CD4-positive, alpha-beta T cell treated with Interleukin-15 for 4 hours (primary cell): ENCODE measurements at regions not wholly inside any gene's neighbourhood (a gene's known extent, or its start where the extent isn't known, plus 50 kb on each side); places are given as distances from the start of the nearest gene placed in this dataset.

Experiments used
- DNase-seq: peaks from one replicate; pipeline ENCODE4 v3.0.0-alpha.2; 2020; ENCODE audit warnings: low spot score

DNA sequence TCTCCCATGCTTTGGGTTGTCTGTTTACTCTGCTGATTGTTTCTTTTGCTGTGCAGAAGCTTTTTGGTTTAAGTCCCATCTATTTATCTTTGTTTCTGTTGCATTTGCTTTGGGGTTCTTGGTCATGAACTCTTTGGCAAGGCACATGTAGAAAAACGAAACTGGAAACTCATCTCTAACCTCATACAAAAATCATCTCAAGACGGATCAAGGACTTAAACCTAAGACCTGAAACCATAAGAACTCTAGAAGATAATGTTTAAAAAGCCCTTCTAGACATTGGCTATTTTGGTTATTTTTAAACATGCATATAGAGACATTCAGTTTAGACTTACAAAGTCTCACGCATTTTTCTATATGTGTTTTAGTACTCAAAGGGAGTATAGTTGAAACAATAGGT, 1164.3 kb upstream of the GYPC start:
- no peak for DNase-seq

DNA sequence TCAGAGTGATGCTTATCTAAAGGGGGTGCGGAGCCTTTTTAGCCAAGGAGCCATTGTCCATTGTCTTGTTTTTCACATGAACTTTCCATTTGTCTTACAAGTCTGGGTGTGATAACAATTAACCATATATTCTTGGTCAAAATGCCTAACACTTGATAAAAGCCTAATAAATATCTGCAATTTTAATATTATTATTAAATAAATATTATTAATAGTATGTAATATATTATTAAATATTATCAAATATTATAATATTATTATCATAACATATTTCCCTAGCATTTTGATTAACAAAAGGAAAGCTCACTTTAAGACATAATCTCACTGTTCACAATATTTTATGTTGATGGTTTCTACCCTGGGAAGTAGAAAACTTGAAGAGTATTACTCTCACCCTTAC, 1143.6 kb upstream of the GYPC start:
- no peak for DNase-seq

DNA sequence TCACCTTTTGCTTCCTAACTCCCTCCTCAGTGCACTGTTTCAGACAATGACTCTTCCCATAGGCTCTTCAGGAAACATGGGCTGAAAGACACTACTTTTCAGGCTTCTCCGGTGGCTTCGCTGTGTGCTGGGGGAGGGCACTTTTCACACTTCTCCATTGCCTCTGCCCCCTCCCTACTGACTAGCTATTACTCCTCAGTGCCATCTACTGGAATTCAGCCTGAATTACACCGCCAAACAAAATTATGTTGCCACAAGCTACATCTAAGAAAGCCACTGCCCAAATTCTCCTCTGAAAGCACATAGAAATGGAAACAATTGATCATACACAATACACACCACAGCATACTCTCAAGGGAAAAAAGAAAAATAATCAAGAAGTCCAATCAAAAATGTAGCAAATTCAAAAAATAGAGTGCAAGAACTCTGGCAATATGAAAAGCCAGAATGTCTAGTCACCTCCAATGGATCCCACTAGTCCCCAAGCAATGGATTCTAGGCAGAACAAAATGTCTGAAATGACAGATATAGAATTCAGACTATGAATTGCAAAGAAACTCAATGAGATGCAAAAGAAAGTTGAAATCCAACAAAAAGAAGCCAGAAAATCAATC, 1139.4 kb upstream of the GYPC start:
- no peak for DNase-seq

DNA sequence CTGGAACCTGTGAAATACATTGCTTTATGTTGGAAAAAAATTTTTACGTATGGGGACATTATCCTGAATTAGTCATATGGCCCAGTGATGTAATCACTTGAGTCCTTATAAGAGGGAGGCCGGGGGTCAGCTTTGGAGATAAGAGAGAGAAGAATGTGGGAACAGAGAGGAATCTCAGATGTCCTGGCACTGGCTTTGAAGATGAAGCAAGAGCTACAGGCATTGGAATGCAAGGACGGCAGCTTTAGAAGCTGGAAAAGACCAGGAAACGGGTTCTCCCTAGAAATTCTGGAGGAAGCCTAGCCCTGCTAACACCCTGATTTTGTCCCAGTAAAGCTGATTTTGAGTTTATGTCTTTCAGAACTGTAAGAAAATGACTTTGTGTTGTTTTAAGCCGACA, 1129.9 kb upstream of the GYPC start:
- DNase-seq = no peak

DNA sequence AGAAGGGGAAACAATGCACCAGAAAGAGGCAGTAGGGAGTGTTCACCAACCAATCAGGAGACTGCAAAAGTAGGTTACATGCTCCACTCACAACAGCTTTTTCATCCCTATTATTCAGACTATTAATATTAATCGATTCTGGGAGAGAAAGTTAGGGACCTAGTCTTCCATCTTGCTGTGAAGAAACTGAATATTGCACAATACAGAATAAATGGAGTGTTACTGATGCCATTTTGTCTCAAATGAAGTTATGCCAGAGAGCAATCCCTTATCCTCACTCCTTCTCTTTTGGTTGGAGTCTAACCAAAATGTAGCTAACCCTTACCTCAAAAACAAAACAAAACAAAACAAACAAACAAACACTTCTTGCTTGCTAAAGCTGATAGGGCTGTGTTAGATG, 1120.9 kb upstream of the GYPC start:
- no peak for DNase-seq

DNA sequence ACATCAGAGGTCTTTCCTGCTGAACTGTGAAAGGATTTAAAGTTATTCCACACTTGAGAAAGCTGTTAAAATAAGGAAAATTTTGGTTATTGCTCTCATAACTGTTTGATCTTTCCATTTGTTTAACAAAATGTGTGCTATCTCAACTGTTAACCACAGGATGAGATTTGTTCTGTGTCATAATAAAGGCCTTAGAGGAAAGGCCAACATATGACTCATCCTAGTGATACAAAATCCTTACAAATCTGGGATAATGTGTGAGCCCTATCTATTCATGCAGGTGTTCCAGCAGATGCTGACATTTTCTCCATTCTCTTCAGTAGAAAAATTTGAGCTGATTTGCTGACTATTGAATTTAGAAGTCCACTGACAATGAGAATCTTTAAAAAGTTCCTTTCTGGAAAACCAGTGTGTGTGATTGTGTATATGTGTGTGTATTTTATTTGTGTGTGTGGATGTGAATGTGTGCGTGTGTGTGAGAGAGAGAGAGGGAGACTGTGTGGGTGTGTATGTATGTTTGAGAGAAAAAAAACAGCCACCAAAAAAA, 1111.9 kb upstream of the GYPC start:
- DNase-seq = no peak

DNA sequence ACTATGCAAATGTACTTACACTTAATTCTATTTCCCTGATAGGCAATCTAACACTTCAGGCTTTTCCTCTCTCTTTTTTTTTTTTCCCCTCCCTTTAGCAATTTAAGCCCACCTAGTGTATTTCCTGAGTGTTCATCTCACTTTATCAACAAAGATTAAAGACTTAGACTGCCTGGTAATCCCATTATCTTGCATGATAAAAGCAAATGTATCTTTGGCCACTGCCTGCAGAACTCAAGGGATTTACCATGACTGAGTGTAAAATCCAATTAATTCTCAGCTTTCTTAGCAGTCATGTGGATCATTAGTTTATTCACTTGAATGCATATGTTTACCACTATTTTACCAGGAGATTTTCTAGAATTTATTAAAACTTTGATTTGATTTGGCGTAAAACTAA, 1102.2 kb upstream of the GYPC start:
- DNase-seq = no peak

DNA sequence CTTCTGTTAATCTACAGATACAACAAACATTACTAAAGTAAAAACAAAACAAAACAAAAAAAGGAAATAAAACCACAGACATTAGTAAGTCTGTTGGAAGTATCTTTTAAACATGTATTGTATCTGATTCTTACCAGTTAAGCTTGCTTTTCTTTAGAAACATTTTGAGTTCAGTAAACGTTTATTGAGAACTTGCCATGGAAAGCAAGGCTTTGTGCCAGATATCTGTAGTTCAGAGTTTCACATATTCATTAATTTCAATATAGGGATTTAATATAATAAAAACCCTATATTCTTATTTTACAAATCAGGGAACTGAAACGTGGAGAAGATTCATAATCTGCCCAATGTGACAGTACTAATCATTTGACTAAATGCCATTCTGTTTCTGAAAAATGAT, 1101.0 kb upstream of the GYPC start:
- no peak for DNase-seq

DNA sequence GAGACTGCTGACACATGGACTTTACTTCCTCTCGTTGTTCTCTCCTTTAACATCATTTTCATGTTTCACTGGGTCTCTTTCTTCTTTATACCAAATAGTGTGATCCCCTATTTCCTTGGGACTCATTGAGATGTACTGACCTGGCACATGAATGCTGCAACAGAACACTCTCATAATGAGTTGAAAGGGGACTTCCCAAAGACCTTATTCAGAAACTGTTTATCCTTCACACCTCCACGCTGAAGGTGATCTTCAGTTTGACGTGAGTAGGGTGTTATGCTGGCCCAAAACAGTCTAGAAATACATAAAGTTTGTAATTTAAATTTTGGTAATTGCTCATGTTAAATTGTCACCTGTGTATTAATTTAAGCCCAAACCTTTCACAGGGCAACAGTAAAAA, 1096.8 kb upstream of the GYPC start:
- no peak for DNase-seq

DNA sequence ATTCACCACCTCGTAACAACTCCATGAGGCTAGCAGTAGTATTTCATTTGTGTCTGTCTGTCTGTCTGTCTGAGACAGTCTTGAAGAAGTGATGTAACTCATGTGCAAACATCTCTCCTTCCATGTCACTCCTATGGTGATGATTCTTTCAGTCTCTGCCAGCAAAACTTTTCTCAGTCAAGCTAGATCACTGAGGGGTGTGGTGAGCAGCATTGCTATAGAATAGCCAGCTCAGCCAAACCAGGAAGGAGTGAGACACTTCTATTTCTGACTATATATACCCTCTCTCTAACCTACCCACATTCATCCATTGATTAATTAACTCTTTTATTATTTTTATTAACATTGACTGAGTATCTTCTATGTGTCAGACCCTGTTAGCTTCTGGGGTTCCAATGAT, 1095.1 kb upstream of the GYPC start:
- DNase-seq = no peak

DNA sequence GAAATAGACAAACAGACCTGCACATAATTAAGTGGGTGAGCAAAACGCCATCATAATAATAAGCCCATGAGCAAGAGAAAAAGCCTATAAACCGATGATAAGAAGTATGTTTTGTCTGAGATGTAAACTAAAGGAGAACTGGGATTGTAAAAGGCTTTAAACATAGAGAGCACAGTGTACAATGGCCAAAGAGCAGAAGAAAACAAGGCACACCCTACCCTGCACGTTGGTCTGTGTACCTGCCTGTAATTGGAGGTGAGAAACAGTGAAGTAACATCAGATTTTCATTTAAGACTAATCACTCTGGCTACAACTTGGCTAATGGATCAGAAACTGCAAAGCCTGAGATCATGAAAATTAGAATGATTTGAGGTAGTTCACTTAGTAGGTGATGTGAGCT, 1094.7 kb upstream of the GYPC start:
- no peak for DNase-seq

DNA sequence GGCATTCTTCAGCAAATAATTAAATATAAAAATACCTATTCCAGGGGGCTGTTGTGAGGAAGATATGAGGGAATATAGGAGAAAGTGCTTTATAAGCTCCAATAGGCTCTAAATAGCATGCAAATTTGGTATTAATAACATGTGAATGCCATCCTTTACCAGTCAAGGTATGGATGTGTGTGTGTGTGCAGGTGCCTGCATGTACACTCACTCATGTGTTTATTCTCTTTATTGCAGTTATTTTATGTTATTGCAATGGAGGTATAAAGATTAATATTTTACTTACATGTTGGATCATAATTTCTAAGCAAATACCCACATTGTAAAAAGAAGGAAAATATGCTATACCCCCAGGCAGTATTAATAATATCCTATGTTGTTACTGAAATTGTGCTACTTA, 1093.0 kb upstream of the GYPC start:
- no peak for DNase-seq

DNA sequence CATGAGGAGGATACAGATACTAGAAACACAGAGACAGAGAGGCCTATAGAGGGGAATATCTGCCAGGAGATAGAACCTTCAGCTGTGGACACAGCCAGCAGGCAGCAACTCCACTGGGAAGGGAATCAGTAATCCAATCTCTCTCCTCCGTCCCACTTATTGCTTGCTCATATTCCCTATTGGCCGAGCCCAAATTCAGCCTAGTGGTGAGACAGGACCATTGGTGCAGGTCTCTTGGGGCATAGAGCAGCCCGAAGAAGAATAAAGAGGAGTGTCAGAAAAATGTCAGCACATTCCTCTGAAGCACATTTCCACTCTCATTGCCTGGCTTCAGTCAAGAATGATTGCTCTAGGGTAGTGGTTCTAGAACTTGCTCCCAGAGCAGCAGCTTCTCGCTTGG, 1091.5 kb upstream of the GYPC start:
- no peak for DNase-seq

DNA sequence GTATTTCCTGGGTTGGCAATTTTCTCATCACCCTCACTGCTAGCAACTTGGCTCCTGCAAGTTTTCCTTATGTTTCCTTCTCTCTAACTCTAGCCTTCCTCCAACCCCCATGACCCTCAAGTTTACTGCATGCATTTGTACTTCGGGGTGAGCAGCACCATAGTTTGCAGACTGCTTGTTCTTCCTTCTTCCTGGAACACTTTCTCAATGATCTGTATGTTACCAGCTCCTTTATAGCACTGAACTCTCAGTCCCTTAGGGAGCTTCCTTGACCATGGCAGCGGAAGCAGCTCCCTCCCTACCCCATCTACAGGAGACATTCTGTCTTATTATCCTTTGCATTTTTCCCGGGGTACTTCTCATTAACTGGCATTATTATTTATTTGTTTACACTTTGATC, 1089.5 kb upstream of the GYPC start:
- no peak for DNase-seq

DNA sequence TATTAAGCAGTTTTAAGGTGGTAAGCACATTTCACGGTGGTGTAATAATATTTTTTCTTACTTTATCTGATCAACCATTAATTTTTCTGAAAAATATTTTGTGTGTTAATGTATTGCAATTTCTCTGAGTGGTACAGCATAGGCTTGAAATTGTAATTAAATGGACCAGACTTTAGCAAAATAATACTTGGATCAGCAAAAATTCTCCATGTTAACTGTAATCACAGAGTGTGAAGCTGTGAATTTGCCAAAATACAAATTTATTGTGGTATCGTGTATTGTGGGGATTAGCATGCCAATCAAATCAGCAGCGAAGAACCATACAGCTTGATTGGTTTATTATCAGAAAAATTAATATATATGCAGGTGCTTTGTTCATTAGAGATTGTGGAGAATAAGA, 1088.9 kb upstream of the GYPC start:
- no peak for DNase-seq

DNA sequence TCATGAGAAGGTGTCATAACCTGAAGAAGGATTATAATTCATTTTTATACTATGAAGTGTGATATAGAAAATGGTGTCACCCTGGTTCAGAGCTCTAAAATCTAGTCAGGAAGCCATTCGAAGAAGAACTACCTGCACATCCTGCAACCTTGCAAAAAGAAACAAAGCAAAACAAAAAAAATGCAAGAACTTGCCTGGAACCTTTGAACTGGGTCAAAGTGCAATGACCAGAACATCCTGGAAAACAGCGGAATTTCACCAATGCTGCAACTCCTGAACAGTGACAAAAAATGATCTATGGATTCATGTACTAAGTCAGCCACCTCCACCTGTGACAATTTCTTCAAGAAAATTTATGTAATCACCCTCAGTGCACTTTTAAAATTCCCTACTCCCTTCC, 1083.3 kb upstream of the GYPC start:
- no peak for DNase-seq

DNA sequence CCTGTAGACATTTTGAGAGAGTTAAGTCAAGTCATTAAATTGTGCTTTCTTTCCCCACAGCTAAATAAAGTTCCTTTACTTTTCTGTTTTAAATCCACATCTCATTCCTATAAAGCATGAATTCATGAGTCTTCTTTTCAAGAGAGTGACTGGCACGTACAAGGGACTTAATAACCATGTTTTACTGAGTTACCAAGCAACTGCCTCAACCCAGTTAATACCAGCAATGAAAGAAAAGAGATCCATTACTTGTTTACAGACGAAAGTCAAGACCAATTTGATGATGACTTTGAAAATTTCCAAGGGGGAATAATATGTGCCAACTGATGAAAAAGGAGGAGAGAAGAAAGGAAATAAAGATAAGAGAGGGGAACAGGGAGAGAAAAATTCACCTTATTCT, 1082.5 kb upstream of the GYPC start:
- DNase-seq = no peak

DNA sequence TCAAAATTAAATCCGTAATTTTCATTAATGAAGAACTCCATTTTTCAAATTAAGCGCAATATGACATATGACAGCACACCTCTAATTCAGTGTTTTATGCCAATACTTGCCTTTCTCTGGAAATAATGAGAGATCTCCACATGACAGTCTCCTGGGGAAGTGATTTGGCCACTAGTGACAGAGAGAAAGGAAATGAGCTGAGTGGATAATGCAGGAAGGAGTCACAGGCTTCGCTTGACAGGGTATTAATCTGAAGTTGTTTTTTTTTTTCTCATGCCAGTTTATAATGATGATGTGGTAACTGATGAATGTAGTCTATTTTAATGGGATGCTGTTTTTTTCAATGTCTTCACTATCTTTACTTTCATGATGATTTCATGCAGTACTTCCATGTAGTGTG, 1079.4 kb upstream of the GYPC start:
- no peak for DNase-seq

DNA sequence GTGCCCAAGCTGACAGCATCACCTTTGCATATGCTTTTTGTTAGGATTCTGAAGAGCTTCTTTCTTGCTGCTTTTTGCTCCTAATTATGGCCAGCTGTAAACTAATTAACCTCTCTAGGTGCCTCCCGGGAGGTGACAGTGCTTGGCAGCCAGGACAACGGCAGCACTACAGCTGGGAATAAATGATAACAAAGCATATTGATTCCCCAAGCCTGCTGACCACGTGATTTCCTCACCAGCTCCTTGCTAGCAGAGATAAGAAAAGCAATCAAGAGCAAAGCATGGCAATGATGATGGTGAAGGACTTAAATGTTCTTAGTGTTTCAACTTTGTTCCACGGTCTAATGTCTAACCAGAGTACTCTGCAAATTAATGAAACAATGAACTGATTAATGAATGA, 1074.4 kb upstream of the GYPC start:
- DNase-seq = no peak

DNA sequence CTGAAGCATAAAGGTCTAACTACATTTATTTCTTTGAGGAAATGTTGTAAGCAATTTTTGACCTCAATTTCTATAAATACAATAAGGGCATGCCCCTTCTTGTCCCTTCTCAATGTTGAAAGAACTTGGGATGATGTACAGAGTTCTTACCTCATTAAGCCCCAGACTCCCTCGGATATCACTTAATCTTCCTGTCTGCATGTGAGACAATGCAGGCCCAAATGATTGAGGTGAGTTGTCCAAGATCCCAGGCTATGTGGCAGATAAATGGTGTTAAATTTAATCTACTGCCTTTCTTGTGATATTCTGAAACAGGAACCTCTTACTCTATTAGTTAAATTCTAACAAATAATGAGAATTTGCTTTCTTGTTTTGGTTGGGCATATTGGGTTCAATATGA, 1073.4 kb upstream of the GYPC start:
- DNase-seq = no peak

DNA sequence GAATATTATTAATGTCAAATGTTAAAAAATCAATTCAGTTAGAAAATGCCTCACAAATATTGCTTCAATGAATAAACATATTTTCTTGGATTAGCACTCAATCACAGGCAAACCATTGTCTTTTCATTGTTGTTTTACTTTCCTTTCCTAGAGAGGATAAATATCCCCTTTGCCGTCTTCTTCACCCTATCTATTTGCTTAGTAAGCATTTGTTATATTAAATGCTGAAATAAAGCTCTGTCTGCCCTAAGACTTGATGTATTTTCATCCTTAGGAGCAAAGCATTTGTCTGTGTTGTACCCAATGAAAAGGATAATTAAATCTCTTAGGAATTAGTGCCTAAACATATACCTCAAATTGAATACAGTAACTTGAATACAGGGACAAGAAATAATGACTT, 1071.2 kb upstream of the GYPC start:
- DNase-seq = no peak

DNA sequence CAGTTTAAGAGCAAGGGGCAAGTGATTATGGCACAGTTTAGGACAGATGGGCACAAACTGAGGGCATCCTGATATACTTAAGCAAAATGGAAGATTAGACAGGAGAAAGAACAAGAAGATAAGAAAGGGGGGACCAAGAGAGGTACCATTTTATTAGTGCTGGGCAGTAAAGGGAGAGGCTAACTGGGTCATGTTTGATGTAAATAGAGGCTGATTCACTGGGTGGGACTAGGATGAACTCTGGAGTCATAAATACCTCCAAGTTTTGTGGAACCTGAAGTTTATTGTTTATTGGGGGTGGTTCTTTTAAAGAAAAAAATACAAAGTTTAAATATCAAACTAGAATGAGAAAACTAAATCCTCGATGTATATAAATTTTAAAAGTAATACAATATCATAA, 1067.2 kb upstream of the GYPC start:
- no peak for DNase-seq

DNA sequence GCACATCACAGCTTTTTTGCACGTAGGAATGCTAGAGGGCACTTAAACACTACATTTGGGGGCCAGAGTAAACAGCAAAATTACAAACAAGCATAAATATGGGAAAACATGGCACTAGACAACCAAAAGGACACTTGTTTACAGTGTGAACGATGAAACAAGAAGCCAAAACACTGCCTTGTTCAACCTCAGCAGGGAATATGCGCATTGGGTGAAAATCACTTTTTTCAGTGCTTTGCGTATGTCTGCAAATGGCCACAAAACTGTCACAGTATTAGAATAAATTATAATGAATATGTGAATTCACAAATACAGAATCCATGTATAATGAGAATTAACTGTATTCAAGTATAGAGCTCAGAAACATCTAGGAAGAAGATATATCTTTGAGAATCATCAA, 1064.0 kb upstream of the GYPC start:
- no peak for DNase-seq

DNA sequence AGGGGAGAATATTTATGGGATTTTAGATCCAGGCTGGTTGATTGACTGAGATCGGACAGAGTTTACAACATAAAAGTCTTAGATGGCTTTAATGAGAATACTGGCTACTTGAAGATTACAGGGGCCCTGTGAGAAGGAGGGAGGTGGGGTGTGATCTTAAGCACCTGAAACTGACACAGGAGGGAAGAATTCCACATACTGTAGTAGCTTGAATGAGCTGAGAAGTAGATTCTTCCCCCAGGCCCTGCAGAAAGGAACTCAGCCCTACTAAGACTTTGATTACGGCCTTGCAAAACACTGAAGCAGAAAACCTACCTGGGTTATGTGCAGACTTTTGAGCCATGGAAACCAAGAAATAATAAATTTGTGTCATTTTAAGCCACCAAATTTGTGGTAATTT, 1062.9 kb upstream of the GYPC start:
- no peak for DNase-seq

DNA sequence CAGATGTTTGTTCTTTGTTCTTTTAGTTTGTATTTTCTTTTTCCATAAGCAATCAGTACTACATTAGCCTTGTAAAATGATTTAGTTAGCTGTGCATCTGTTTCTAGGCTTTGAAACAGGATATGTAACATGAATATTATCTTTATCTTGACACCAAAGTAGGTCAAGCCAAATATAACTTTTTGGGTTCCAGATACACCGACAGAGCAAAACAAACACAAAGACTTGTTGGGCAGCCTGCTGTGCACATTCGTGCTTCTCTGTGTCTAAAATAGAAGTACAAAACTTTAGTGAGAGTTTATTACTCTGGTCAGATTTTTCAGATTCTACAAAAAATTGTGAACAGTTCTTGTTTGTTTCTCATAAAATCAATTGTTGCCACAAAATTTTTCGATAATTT, 1059.3 kb upstream of the GYPC start:
- DNase-seq = no peak
